NCI-H128 (cell line): ENCODE measurements at regions not wholly inside any gene's neighbourhood (a gene's known extent, or its start where the extent isn't known, plus 50 kb on each side); places are given as distances from the start of the nearest gene placed in this dataset.
"Not testable (repeated sequence)": the region's sequence is repeated elsewhere in the genome, so short reads cannot be mapped to it uniquely, and the experiment has no call there.

Experiments used
- DNase-seq: peaks from one replicate; lab custom pipeline; 2025; ENCODE audit not compliant: unreplicated experiment; lab: John Stamatoyannopoulos, UW

GRCh38 chr15:95761501-95762165 lies 568.9 kb upstream of the NR2F2 start:
- no peak for DNase-seq

GRCh38 chr15:95763426-95763825 lies 567.1 kb upstream of the NR2F2 start:
- no peak for DNase-seq

GRCh38 chr15:95765161-95765560 lies 565.3 kb upstream of the NR2F2 start:
- no peak for DNase-seq

- no peak for DNase-seq
Measured at GRCh38 chr15:95770196-95770595, 560.3 kb upstream of the NR2F2 start.

GRCh38 chr15:95772982-95773381 lies 557.5 kb upstream of the NR2F2 start:
- no peak for DNase-seq

- no peak for DNase-seq
Measured at GRCh38 chr15:95784508-95784907, 546.0 kb upstream of the NR2F2 start.

- DNase-seq, result not testable (repeated sequence)
Measured at GRCh38 chr15:95785276-95785675, 545.2 kb upstream of the NR2F2 start.

GRCh38 chr15:95793231-95793630 lies 537.3 kb upstream of the NR2F2 start:
- DNase-seq, result no peak

- DNase-seq, result no peak
Measured at GRCh38 chr15:95795386-95795785, 535.1 kb upstream of the NR2F2 start.

GRCh38 chr15:95799286-95800200 lies 531.0 kb upstream of the NR2F2 start:
- no peak for DNase-seq

- no peak for DNase-seq
Measured at GRCh38 chr15:95804484-95804883, 526.0 kb upstream of the NR2F2 start.

- no peak for DNase-seq
Measured at GRCh38 chr15:95812491-95812890, 518.0 kb upstream of the NR2F2 start.

- DNase-seq, result no peak
Measured at GRCh38 chr15:95814908-95815307, 515.6 kb upstream of the NR2F2 start.

GRCh38 chr15:95816591-95816990 lies 513.9 kb upstream of the NR2F2 start:
- no peak for DNase-seq

- no peak for DNase-seq
Measured at GRCh38 chr15:95822961-95823360, 507.5 kb upstream of the NR2F2 start.

GRCh38 chr15:95825208-95825607 lies 505.3 kb upstream of the NR2F2 start:
- no peak for DNase-seq

GRCh38 chr15:95825671-95826411 lies 504.7 kb upstream of the NR2F2 start:
- peak; percentile 25 for DNase-seq

GRCh38 chr15:95826412-95827195 lies 503.9 kb upstream of the NR2F2 start:
- no peak for DNase-seq

- no peak for DNase-seq
Measured at GRCh38 chr15:95829062-95829461, 501.4 kb upstream of the NR2F2 start.

GRCh38 chr15:95830281-95830680 lies 500.2 kb upstream of the NR2F2 start:
- DNase-seq, result no peak

- DNase-seq, result no peak
Measured at GRCh38 chr15:95832668-95833067, 497.8 kb upstream of the NR2F2 start.
